Astrocyte of the spinal cord (primary cell): ENCODE measurements at regions not wholly inside any gene's neighbourhood (a gene's known extent, or its start where the extent isn't known, plus 50 kb on each side); places are given as distances from the start of the nearest gene placed in this dataset.
"Not testable (repeated sequence)": the region's sequence is repeated elsewhere in the genome, so short reads cannot be mapped to it uniquely, and the experiment has no call there.

Experiments
- DNase-seq: peaks from one replicate; pipeline ENCODE4 v3.0.0; 2011; ENCODE audit warnings: low read depth, low spot score
- H3K4me3 ChIP-seq: 2 replicates; pipeline ENCODE4 v1.5.1; 2011; ENCODE audit warnings: low read depth, mild to moderate bottlenecking, low read length, moderate library complexity
- CTCF ChIP-seq: IDR thresholded peaks from 2 replicates; pipeline ENCODE4 v1.5.1; 2012; ENCODE audit warnings: low read depth, mild to moderate bottlenecking, low read length, inconsistent platforms
- in situ Hi-C: cut with HindIII; loops from 2 replicates; pipeline ENCODE4 v1.10.0; 2017; ENCODE audit warnings: low sequenced_read_pairs

GRCh38 chr1:99062192-99062591 is 57.5 kb upstream of the PLPPR5 start:
- in situ Hi-C loops, result no loop called here
- no peak overlapping the region for H3K4me3 ChIP-seq
- TF ChIP-seq CTCF, result no peak
- DNase-seq, result no peak

GRCh38 chr1:99069146-99069545 is 64.5 kb upstream of the PLPPR5 start:
- no peak for TF ChIP-seq CTCF
- no peak for DNase-seq
- in situ Hi-C loops, result no loop called here
- H3K4me3 ChIP-seq, result no peak overlapping the region

- DNase-seq, in situ Hi-C loops: not testable (repeated sequence)
Measured at GRCh38 chr1:99078529-99078928, 73.9 kb upstream of the PLPPR5 start.

GRCh38 chr1:99082366-99082765 is 77.7 kb upstream of the PLPPR5 start:
- in situ Hi-C loops, result no loop called here
- H3K4me3 ChIP-seq, result no peak overlapping the region
- no peak for TF ChIP-seq CTCF
- DNase-seq, result no peak

More at GRCh38 chr1:99078529-99078928, 73.9 kb upstream of the PLPPR5 start:
- not testable (repeated sequence) for H3K4me3 ChIP-seq

- in situ Hi-C loops, result no loop called here
- no peak for DNase-seq
- no peak for TF ChIP-seq CTCF
- no peak overlapping the region for H3K4me3 ChIP-seq
Measured at GRCh38 chr1:99083338-99083737, 78.7 kb upstream of the PLPPR5 start.

GRCh38 chr1:99084562-99084961 is 79.9 kb upstream of the PLPPR5 start:
- no peak overlapping the region for H3K4me3 ChIP-seq
- in situ Hi-C loops, result no loop called here
- TF ChIP-seq CTCF, result no peak
- DNase-seq, result no peak

GRCh38 chr1:99086057-99086456 is 81.4 kb upstream of the PLPPR5 start:
- TF ChIP-seq CTCF, result no peak
- no peak overlapping the region for H3K4me3 ChIP-seq
- DNase-seq, result no peak
- in situ Hi-C loops, result no loop called here
